Suprapubic skin (tissue), 4 donors: ENCODE measurements at regions not wholly inside any gene's neighbourhood (a gene's known extent, or its start where the extent isn't known, plus 50 kb on each side); places are given as distances from the start of the nearest gene placed in this dataset.

ENCODE experiments used
- DNase-seq, 2 donors: peaks; one replicate each; pipeline ENCODE4 v3.0.0-alpha.2; 2019; ENCODE audit warnings: low spot score in 2 of 2
- H3K27ac ChIP-seq: fragments of 200-600 bp; sonication (generic); one replicate; pipeline ENCODE4 v1.5.1; 2019
- H3K27me3 ChIP-seq: fragments of 200-600 bp; sonication (generic); one replicate; pipeline ENCODE4 v1.5.1; 2019
- H3K36me3 ChIP-seq: fragments of 200-600 bp; sonication (generic); one replicate; pipeline ENCODE4 v1.5.1; 2019
- H3K4me1 ChIP-seq: fragments of 200-600 bp; sonication (generic); one replicate; pipeline ENCODE4 v1.5.1; 2019
- H3K4me3 ChIP-seq: fragments of 200-600 bp; sonication (generic); one replicate; pipeline ENCODE4 v1.5.1; 2019; ENCODE audit warnings: mild to moderate bottlenecking
- H3K9me3 ChIP-seq: fragments of 200-600 bp; sonication (generic); one replicate; pipeline ENCODE4 v1.5.1; 2019
- CTCF ChIP-seq, 2 donors: fragments of 200-600 bp in 1 of 2; fragments of 450-650 bp in 1 of 2; sonication (generic) in 1 of 2; IDR thresholded peaks; one replicate each; pipeline ENCODE4 v1.5.1; 2016 to 2019; ENCODE audit warnings: antibody characterized with exemption in 2 of 2, mild to moderate bottlenecking in 1 of 2, moderate library complexity in 1 of 2
- EP300 ChIP-seq: sonication (generic); formaldehyde crosslinking; IDR thresholded peaks from one replicate; pipeline ENCODE4 v1.6.1; 2017; ENCODE audit warnings: antibody characterized with exemption
- POLR2A ChIP-seq, 2 donors: fragments of 450-650 bp; IDR thresholded peaks; one replicate each; pipeline ENCODE4 v1.6.1; 2017; ENCODE audit warnings: antibody characterized with exemption in 2 of 2, mild to moderate bottlenecking in 2 of 2, moderate library complexity in 2 of 2
- POLR2AphosphoS5 ChIP-seq, 3 donors: sonication (generic); formaldehyde crosslinking; IDR thresholded peaks; one replicate each; pipeline ENCODE4 v1.6.1; 2017; ENCODE audit warnings: antibody characterized with exemption in 3 of 3
- WGBS: methylation state at CpG from one replicate; pipeline ENCODE4 v1.1.5; 2018; 5-methylcytosine and 5-hydroxymethylcytosine counted together

GRCh38 chr1:36536727-36537126 is 54.0 kb upstream of the CSF3R start:
- DNase-seq: peak in 1 of 2 donors; percentile 28
- Histone ChIP-seq H3K36me3 (no peaks in the 10 kb centered on the region), H3K27me3 (peaks cover 21% of the 10 kb centered on the region), H3K9me3 (no peaks in the 10 kb centered on the region), H3K4me3 (no peak overlapping the region), H3K27ac (no peak overlapping the region), H3K4me1 (no peaks in the 10 kb centered on the region)
- WGBS: 54% methylated on average over 1 of the region's 1 CpG
- TF ChIP-seq EP300 (no peak), CTCF (IDR thresholded peaks at IDR 0.05) (no peak), POLR2AphosphoS5 (IDR thresholded peaks at IDR 0.05) (no peak), POLR2A (IDR thresholded peaks at IDR 0.05) (no peak)

- TF ChIP-seq POLR2A (IDR thresholded peaks at IDR 0.05) (no peak), CTCF (IDR thresholded peaks at IDR 0.05) (no peak), EP300 (no peak)
- H3K27ac ChIP-seq: no peak overlapping the region
- peaks cover 29% of the 10 kb centered on the region for H3K27me3 ChIP-seq
- 75% methylated on average over 9 of the region's 12 CpGs for WGBS
- no peaks in the 10 kb centered on the region for H3K9me3 ChIP-seq
- peak; percentile 28 to 48 for DNase-seq
- H3K4me3 ChIP-seq: no peak overlapping the region
- H3K4me1 ChIP-seq: no peaks in the 10 kb centered on the region
- H3K36me3 ChIP-seq: no peaks in the 10 kb centered on the region
Observed at GRCh38 chr1:36534711-36535412, 52.1 kb upstream of the CSF3R start.

- Histone ChIP-seq H3K9me3 (no peaks in the 10 kb centered on the region), H3K27ac (no peak overlapping the region), H3K36me3 (no peaks in the 10 kb centered on the region), H3K27me3 (peaks cover 29% of the 10 kb centered on the region), H3K4me1 (no peaks in the 10 kb centered on the region), H3K4me3 (no peak overlapping the region)
- WGBS: 80% methylated on average over 4 of the region's 4 CpGs
- DNase-seq: peak; percentile 9 to 43
- no peak for TF ChIP-seq EP300
- TF ChIP-seq POLR2A (IDR thresholded peaks at IDR 0.05): no peak
- TF ChIP-seq POLR2AphosphoS5 (IDR thresholded peaks at IDR 0.05): no peak
- TF ChIP-seq CTCF (IDR thresholded peaks at IDR 0.05): no peak
Observed at GRCh38 chr1:36533897-36534296, 51.2 kb upstream of the CSF3R start.

GRCh38 chr1:36532810-36533401 is 50.2 kb upstream of the CSF3R start:
- Histone ChIP-seq H3K4me1 (no peaks in the 10 kb centered on the region), H3K9me3 (no peaks in the 10 kb centered on the region), H3K27me3 (peaks cover 26% of the 10 kb centered on the region), H3K27ac (no peak overlapping the region), H3K36me3 (no peaks in the 10 kb centered on the region), H3K4me3 (no peak overlapping the region)
- TF ChIP-seq EP300 (no peak), CTCF (IDR thresholded peaks at IDR 0.05) (no peak), POLR2AphosphoS5 (IDR thresholded peaks at IDR 0.05) (no peak), POLR2A (IDR thresholded peaks at IDR 0.05) (no peak)
- DNase-seq: peak in 1 of 2 donors; percentile 2
- WGBS: 88% methylated on average over 3 of the region's 3 CpGs
